Ovary (tissue), 7 donors: ENCODE measurements at regions not wholly inside any gene's neighbourhood (a gene's known extent, or its start where the extent isn't known, plus 50 kb on each side); places are given as distances from the start of the nearest gene placed in this dataset.

Source experiments
- DNase-seq, 5 donors: peaks; one replicate each; pipeline ENCODE4 v3.0.0-alpha.2; 2019 to 2020
- H3K27ac ChIP-seq, 2 donors: fragments of 200-600 bp; one replicate each; pipeline versions ENCODE4 v1.5.1 to v1.8.0; 2019 to 2022
- H3K27me3 ChIP-seq: fragments of 200-600 bp; one replicate; pipeline ENCODE4 v1.8.0; 2022
- H3K36me3 ChIP-seq: fragments of 200-600 bp; sonication (generic); one replicate; pipeline ENCODE4 v1.5.1; 2019
- H3K4me1 ChIP-seq: one replicate; pipeline ENCODE4 v1.8.1; 2013; ENCODE audit warnings: mild to moderate bottlenecking, moderate library complexity; ENCODE audit not compliant: insufficient read depth
- H3K4me3 ChIP-seq: fragments of 200-600 bp; sonication (generic); one replicate; pipeline ENCODE4 v1.5.1; 2017
- H3K9me3 ChIP-seq, 2 donors: fragments of 200-600 bp in 1 of 2; sonication (generic) in 1 of 2; one replicate each; pipeline versions ENCODE4 v1.5.1 to v1.8.1; 2013 to 2019; ENCODE audit warnings: mild to moderate bottlenecking in 1 of 2, moderate library complexity in 1 of 2
- CTCF ChIP-seq, 3 donors: fragments of 450-650 bp in 2 of 3; fragments of 200-600 bp in 1 of 3; IDR thresholded peaks; one replicate each; pipeline versions ENCODE4 v1.5.1 to v1.8.0; 2016 to 2022; ENCODE audit warnings: antibody characterized with exemption in 3 of 3, mild to moderate bottlenecking in 1 of 3
- EP300 ChIP-seq: sonication (generic); formaldehyde crosslinking; IDR thresholded peaks from one replicate; pipeline ENCODE4 v1.6.1; 2017; ENCODE audit warnings: antibody characterized with exemption
- POLR2A ChIP-seq: fragments of 450-650 bp; IDR thresholded peaks from one replicate; pipeline ENCODE4 v1.6.1; 2017; ENCODE audit warnings: antibody characterized with exemption, mild to moderate bottlenecking, moderate library complexity
- WGBS, 3 donors: extraction: QIAGEN DNeasy Blood & Tissue Kit in 1 of 3; methylation state at CpG; one replicate each; pipeline versions ENCODE4 v1.1.5 to v1.1.7; 2013 to 2017; 5-methylcytosine and 5-hydroxymethylcytosine counted together
- intact Hi-C, 4 donors: fragments of 100-400 bp; cut with DNase I; formaldehyde crosslinking; loops; one replicate each; pipeline versions ENCODE4 v1.11.0 to v1.15.1; 2022 to 2023
- donor health status: DM: no; HTN: no; CAD: no; lungs with moderate emphysema.
- donor health status: DM: no; HTN: no; CAD: no.
- donor health status: Bipolar disorder and iron deficiency.
- donor health status: DM: no; HTN: no; CAD: no.
- donor health status: DM: yes; HTN: yes; CAD: no.

GRCh38 chr5:168155585-168155984, 135.9 kb upstream of the WWC1 start:
- intact Hi-C loops, result no loop called here
- 68 to 77% (median 73%) methylated on average over 2 of the region's 2 CpGs for WGBS, 3 donors
- Histone ChIP-seq H3K4me1 (no peaks in the 10 kb centered on the region), H3K36me3 (no peaks in the 10 kb centered on the region), H3K27me3 (no peaks in the 10 kb centered on the region), H3K27ac (no peak overlapping the region), H3K9me3 (no peaks in the 10 kb centered on the region), H3K4me3 (no peak overlapping the region)
- TF ChIP-seq EP300 (no peak), CTCF (IDR thresholded peaks at IDR 0.05) (no peak), POLR2A (no peak)
- DNase-seq, result no peak

GRCh38 chr5:168156170-168156569, 135.3 kb upstream of the WWC1 start:
- no peaks in the 10 kb centered on the region for H3K9me3 ChIP-seq
- H3K27me3 ChIP-seq, result no peaks in the 10 kb centered on the region
- no peak for DNase-seq
- H3K4me3 ChIP-seq, result no peak overlapping the region
- WGBS, 3 donors, result 70 to 92% (median 78%) methylated on average over 1 of the region's 1 CpG
- no peaks in the 10 kb centered on the region for H3K4me1 ChIP-seq
- intact Hi-C loops, result no loop called here
- no peak overlapping the region for H3K27ac ChIP-seq
- TF ChIP-seq CTCF (IDR thresholded peaks at IDR 0.05) (no peak), POLR2A (no peak), EP300 (no peak)
- H3K36me3 ChIP-seq, result no peaks in the 10 kb centered on the region

- Histone ChIP-seq H3K36me3 (no peaks in the 10 kb centered on the region), H3K27ac (no peak overlapping the region), H3K4me3 (no peak overlapping the region), H3K9me3 (no peaks in the 10 kb centered on the region), H3K4me1 (no peaks in the 10 kb centered on the region), H3K27me3 (no peaks in the 10 kb centered on the region)
- intact Hi-C loops, result no loop called here
- TF ChIP-seq EP300, result no peak
- no peak for TF ChIP-seq POLR2A
- no peak for TF ChIP-seq CTCF (IDR thresholded peaks at IDR 0.05)
- no peak for DNase-seq
- WGBS, 3 donors, result 91 to 95% (median 93%) methylated on average over 2 of the region's 2 CpGs
Observed at GRCh38 chr5:168157141-168157540, 134.3 kb upstream of the WWC1 start.

GRCh38 chr5:168159425-168159824, 132.0 kb upstream of the WWC1 start:
- Histone ChIP-seq H3K27me3 (no peaks in the 10 kb centered on the region), H3K4me1 (no peaks in the 10 kb centered on the region), H3K27ac (no peak overlapping the region), H3K4me3 (no peak overlapping the region), H3K36me3 (no peaks in the 10 kb centered on the region), H3K9me3 (no peaks in the 10 kb centered on the region)
- DNase-seq, result no peak
- TF ChIP-seq EP300, result no peak
- TF ChIP-seq POLR2A, result no peak
- TF ChIP-seq CTCF (IDR thresholded peaks at IDR 0.05), result no peak
- 61 to 67% (median 63%) methylated on average over 3 of the region's 3 CpGs for WGBS, 3 donors
- intact Hi-C loops, result no loop called here

GRCh38 chr5:168162464-168162863, 129.0 kb upstream of the WWC1 start:
- Histone ChIP-seq H3K4me3 (no peak overlapping the region), H3K36me3 (no peaks in the 10 kb centered on the region), H3K9me3 (no peaks in the 10 kb centered on the region), H3K4me1 (no peaks in the 10 kb centered on the region), H3K27ac (no peak overlapping the region), H3K27me3 (no peaks in the 10 kb centered on the region)
- TF ChIP-seq CTCF (IDR thresholded peaks at IDR 0.05), result no peak
- TF ChIP-seq POLR2A, result no peak
- TF ChIP-seq EP300, result no peak
- intact Hi-C loops, result no loop called here
- 24 to 50% (median 32%) methylated on average over 16 of the region's 16 CpGs for WGBS, 3 donors
- DNase-seq, result no peak
